ENCODE measurements at regions not wholly inside any gene's neighbourhood (a gene's known extent, or its start where the extent isn't known, plus 50 kb on each side); places are given as distances from the start of the nearest gene placed in this dataset.

GRCh38 chr13:83223546-83223945 lies 658.7 kb downstream of the SLITRK1 start:
- no peaks in the 10 kb centered on the region for H3K36me3 ChIP-seq
- DNase-seq, result no peak
- no peaks in the 10 kb centered on the region for H3K27me3 ChIP-seq
- no peak overlapping the region for H3K9ac ChIP-seq (ENCODE audit: low read depth in 2 of 2, low read length in 2 of 2)
- intact Hi-C loops (cut with DNase I), result no loop called here
- H3K4me3 ChIP-seq, result no peak overlapping the region
- peaks cover 3% of the 10 kb centered on the region for H3K9me3 ChIP-seq
- TF ChIP-seq CTCF (IDR thresholded peaks at IDR 0.05), result no peak
- H3K4me1 ChIP-seq, result no peaks in the 10 kb centered on the region
- no peak overlapping the region for H3K27ac ChIP-seq

- DNase-seq, result no peak
- H3K27me3 ChIP-seq, result no peaks in the 10 kb centered on the region
- H3K27ac ChIP-seq, result no peak overlapping the region
- peaks cover 3% of the 10 kb centered on the region for H3K9me3 ChIP-seq
- no peaks in the 10 kb centered on the region for H3K4me1 ChIP-seq
- no peak overlapping the region for H3K4me3 ChIP-seq
- no peak for TF ChIP-seq CTCF (IDR thresholded peaks at IDR 0.05)
- H3K9ac ChIP-seq (ENCODE audit: low read depth in 2 of 2, low read length in 2 of 2), result no peak overlapping the region
- intact Hi-C loops (cut with DNase I), result no loop called here
- H3K36me3 ChIP-seq, result no peaks in the 10 kb centered on the region
Measured at GRCh38 chr13:83221813-83222241, 660.4 kb downstream of the SLITRK1 start.

- no peak for TF ChIP-seq CTCF (IDR thresholded peaks at IDR 0.05)
- Histone ChIP-seq H3K4me3 (no peak overlapping the region), H3K4me1 (no peaks in the 10 kb centered on the region), H3K36me3 (no peaks in the 10 kb centered on the region), H3K9me3 (peaks cover 3% of the 10 kb centered on the region), H3K9ac (ENCODE audit: low read depth in 2 of 2, low read length in 2 of 2) (no peak overlapping the region), H3K27me3 (no peaks in the 10 kb centered on the region), H3K27ac (no peak overlapping the region)
- no peak for DNase-seq
- intact Hi-C loops (cut with DNase I), result no loop called here
Measured at GRCh38 chr13:83221256-83221655, 661.0 kb downstream of the SLITRK1 start.

GRCh38 chr13:83220241-83220640 lies 662.0 kb downstream of the SLITRK1 start:
- intact Hi-C loops (cut with DNase I), result no loop called here
- H3K4me1 ChIP-seq, result no peaks in the 10 kb centered on the region
- TF ChIP-seq CTCF (IDR thresholded peaks at IDR 0.05), result no peak
- H3K4me3 ChIP-seq, result no peak overlapping the region
- H3K9me3 ChIP-seq, result peaks cover 3% of the 10 kb centered on the region
- no peaks in the 10 kb centered on the region for H3K27me3 ChIP-seq
- no peak overlapping the region for H3K27ac ChIP-seq
- no peak for DNase-seq
- no peaks in the 10 kb centered on the region for H3K36me3 ChIP-seq
- H3K9ac ChIP-seq (ENCODE audit: low read depth in 2 of 2, low read length in 2 of 2), result no peak overlapping the region

GRCh38 chr13:83219832-83220231 lies 662.4 kb downstream of the SLITRK1 start:
- Histone ChIP-seq H3K4me3 (no peak overlapping the region), H3K27me3 (no peaks in the 10 kb centered on the region), H3K36me3 (no peaks in the 10 kb centered on the region), H3K27ac (no peak overlapping the region), H3K9me3 (peaks cover 3% of the 10 kb centered on the region), H3K9ac (ENCODE audit: low read depth in 2 of 2, low read length in 2 of 2) (no peak overlapping the region), H3K4me1 (no peaks in the 10 kb centered on the region)
- no peak for DNase-seq
- no peak for TF ChIP-seq CTCF (IDR thresholded peaks at IDR 0.05)
- intact Hi-C loops (cut with DNase I), result no loop called here

All from colonic mucosa (tissue), 4 donors.